ENCODE measurements at regions not wholly inside any gene's neighbourhood (a gene's known extent, or its start where the extent isn't known, plus 50 kb on each side); places are given as distances from the start of the nearest gene placed in this dataset.
A peak's percentile ranks its signal among the peaks of the same experiment; 100 is the strongest.

DNA sequence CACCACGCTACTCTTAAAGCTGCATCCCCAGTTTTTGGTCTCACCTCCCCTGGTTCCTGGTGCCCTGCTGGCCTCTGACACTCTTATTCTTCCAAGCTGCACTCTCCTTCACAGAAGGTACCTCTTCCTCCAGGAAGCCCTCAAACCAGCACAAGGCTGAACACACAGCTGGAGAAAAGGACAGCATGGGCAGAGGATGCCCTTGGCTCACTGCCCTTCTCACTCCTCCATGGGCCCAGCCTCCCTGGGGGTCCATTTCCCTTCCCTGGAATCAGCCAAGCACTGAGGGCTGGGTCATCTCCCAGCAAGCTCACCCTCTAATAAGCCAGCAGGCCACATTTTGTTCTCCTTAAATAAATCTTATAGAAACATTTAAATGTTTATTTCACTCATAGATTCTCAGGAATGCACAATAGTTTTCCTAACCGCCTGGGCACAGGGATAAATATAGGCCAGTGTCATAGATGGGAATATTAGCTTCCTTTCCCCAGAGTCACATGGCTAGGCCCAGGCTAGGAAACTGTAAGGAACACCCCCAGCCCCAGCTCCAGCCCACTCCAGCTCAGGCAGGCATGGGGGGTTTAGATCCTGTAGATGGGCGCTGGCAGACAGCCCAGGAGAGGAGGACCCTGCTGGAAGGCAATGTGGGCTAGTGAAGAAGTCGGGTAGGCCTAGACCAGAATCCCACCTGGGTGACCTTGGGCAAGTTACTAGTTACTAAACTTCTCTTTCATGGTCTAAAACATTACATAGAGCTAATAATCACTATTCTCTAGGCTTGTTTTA is 51.5 kb downstream of the IRAG1 start:
- H3K27me3 Mint-ChIP-seq, result peaks cover 21% of the 10 kb centered on the region
- CTCF ChIA-PET, result interaction anchor here (0.9 kb wide), 1 partner anchor 231 kb away, joined by 3 read pairs; no protein-coding TSS in a partner anchor
- no peak overlapping the region for H3K4me3 Mint-ChIP-seq
- no peaks in the 10 kb centered on the region for H3K9me3 Mint-ChIP-seq
- no peak for DNase-seq
- no peaks in the 10 kb centered on the region for H3K36me3 Mint-ChIP-seq
- H3K27ac Mint-ChIP-seq, result no peak overlapping the region
- no peaks in the 10 kb centered on the region for H3K4me1 Mint-ChIP-seq

DNA sequence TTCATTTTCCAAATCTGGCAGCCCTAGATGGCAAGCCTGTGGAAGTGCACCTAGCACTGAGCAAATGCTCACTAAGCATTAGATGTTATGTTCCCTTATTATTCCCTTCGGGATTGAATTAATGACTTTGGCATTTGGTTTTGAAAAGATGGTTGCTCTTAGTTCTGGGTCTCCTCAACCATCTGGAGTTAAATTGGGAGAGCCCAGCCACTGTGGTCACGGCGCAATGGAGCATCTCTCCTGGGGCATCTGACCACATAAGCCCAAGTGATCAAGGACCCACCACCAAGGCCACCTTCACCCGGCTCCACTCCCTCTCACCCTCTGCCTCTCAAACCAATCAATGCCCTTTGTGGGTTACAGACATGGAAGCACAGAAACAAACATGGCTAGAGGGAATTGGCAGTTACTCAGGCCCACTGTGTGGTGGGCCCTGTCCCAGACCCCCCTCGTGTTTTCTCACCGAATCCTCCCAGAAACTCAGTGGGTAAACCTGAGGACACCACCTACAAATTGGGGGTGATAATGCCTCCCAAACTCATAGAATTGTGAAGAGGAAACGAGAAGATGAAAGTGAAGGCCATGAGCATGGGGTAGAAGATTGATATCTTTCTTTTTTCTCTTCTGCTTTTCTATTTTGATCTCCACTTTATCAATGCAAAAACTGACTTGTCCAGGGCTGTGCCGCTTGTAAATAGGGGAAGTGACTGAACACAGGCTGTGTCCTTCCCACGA is 52.2 kb downstream of the IRAG1 start:
- DNase-seq, result no peak
- no peaks in the 10 kb centered on the region for H3K9me3 Mint-ChIP-seq
- peaks cover 21% of the 10 kb centered on the region for H3K27me3 Mint-ChIP-seq
- CTCF ChIA-PET, result interaction anchor here (0.9 kb wide), 1 partner anchor 230 kb away, joined by 3 read pairs; no protein-coding TSS in a partner anchor
- H3K36me3 Mint-ChIP-seq, result no peaks in the 10 kb centered on the region
- no peak overlapping the region for H3K4me3 Mint-ChIP-seq
- no peaks in the 10 kb centered on the region for H3K4me1 Mint-ChIP-seq
- no peak overlapping the region for H3K27ac Mint-ChIP-seq

DNA sequence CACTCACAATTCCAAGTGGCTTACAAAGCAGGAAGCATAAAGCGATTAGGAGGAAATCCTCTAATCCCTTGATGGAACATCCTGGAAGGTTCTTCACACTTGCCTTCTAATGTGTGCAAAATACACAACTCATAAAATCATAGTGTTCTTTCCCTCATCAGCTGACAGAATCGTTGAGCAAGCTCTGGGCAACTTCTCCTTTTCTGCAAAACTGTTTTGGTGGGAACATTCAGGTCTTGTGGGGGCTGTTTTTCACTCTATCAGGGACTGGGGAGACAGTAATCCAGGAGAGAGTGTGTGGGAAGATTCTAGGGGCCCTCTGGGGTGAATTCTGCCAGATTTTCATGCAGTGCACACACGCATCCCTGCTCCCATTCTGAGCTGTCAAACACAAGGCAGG is 53.2 kb downstream of the IRAG1 start:
- CTCF ChIA-PET, result no interaction called here
- DNase-seq, result no peak

DNA sequence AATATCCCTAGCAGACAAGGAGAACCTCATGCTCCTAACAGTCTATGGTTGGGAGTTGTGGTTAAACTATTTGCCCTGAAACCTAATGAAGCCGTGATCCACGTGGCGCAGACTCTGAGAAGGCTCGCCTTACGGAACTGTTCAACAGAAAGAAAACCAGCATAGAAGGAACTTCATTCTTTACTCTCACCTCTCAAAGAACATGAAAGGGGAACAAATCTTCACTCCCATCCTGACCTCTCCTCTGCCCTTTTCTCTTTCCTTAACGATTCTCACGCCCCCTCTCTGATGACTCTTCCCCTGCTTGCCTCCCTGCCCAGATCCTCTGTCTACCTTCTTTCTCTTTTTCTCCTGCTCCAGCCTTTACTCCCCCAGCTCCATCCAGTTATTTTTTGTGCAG is 54.2 kb downstream of the IRAG1 start:
- H3K4me1 Mint-ChIP-seq, result no peaks in the 10 kb centered on the region
- no peaks in the 10 kb centered on the region for H3K9me3 Mint-ChIP-seq
- H3K27ac Mint-ChIP-seq, result no peak overlapping the region
- H3K27me3 Mint-ChIP-seq, result peaks cover 25% of the 10 kb centered on the region
- H3K4me3 Mint-ChIP-seq, result no peak overlapping the region
- CTCF ChIA-PET, result no interaction called here
- no peaks in the 10 kb centered on the region for H3K36me3 Mint-ChIP-seq
- no peak for DNase-seq

More for the DNA sequence above, 53.2 kb downstream of the IRAG1 start:
- H3K9me3 Mint-ChIP-seq, result no peaks in the 10 kb centered on the region
- no peak overlapping the region for H3K4me3 Mint-ChIP-seq
- peaks cover 22% of the 10 kb centered on the region for H3K27me3 Mint-ChIP-seq
- H3K36me3 Mint-ChIP-seq, result no peaks in the 10 kb centered on the region
- H3K27ac Mint-ChIP-seq, result no peak overlapping the region
- H3K4me1 Mint-ChIP-seq, result no peaks in the 10 kb centered on the region

DNA sequence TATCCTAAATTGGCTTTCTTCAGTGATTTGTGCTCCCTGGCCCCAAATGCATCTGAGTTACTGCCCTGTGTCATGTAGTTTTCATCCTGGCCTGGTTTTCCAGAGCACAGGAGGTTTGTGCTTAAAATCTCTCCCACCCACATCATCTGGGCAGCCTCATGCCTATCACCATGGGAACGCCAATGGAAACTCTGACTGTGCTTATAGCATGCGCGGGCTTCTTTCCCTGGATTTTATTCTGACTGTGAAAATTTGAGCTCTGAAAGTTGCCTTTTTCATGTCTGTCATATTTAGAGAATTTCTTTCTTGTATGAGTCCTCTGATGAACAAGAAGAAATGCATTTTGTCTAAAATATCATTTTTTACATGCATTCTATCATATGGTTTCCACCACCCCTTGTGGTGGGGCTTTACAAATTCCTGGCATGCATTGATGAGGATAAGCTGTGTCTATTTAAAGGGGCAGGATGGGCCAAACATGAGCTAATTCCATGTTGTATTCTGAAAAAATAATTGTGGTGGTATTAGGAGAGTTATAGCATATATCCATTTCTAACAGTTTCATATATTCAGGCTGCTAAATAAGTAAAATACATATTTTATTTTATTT is 55.1 kb downstream of the IRAG1 start:
- CTCF ChIA-PET, result interaction anchor here (0.9 to 2.1 kb wide), 2 partner anchors 16 to 18 kb away, joined by 3 to 5 read pairs; no protein-coding TSS in a partner anchor
- no peak overlapping the region for H3K4me3 Mint-ChIP-seq
- no peaks in the 10 kb centered on the region for H3K9me3 Mint-ChIP-seq
- H3K4me1 Mint-ChIP-seq, result no peaks in the 10 kb centered on the region
- peaks cover 25% of the 10 kb centered on the region for H3K27me3 Mint-ChIP-seq
- no peak overlapping the region for H3K27ac Mint-ChIP-seq
- H3K36me3 Mint-ChIP-seq, result no peaks in the 10 kb centered on the region
- no peak for DNase-seq

DNA sequence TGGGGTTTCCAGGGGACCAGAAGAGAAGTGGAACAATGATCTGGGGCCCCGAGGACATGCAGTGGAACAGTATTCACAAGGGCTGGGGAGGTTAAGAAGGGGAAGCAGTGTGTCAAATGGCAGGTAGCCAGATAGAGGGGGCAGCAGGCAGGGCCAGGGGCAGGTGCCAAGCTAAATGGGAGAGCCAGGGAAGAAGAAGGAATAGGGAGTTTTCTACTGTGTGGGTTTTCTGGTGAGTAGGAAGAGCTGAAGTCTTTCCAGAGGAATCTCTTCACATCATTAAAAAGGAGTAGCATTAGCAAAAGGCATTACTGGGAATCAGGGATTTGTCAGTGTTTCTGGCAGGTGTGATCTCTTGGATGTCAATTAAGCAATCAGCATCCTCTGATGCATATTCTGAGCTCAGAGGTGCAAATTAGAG is 55.8 kb downstream of the IRAG1 start:
- DNase-seq, result no peak
- H3K9me3 Mint-ChIP-seq, result no peaks in the 10 kb centered on the region
- H3K27me3 Mint-ChIP-seq, result peaks cover 25% of the 10 kb centered on the region
- no peaks in the 10 kb centered on the region for H3K36me3 Mint-ChIP-seq
- H3K4me3 Mint-ChIP-seq, result no peak overlapping the region
- no peaks in the 10 kb centered on the region for H3K4me1 Mint-ChIP-seq
- CTCF ChIA-PET, result interaction anchor here (0.9 to 2.1 kb wide), 3 partner anchors 17 to 225 kb away, joined by 3 to 6 read pairs (median 5); no protein-coding TSS in a partner anchor
- H3K27ac Mint-ChIP-seq, result no peak overlapping the region

DNA sequence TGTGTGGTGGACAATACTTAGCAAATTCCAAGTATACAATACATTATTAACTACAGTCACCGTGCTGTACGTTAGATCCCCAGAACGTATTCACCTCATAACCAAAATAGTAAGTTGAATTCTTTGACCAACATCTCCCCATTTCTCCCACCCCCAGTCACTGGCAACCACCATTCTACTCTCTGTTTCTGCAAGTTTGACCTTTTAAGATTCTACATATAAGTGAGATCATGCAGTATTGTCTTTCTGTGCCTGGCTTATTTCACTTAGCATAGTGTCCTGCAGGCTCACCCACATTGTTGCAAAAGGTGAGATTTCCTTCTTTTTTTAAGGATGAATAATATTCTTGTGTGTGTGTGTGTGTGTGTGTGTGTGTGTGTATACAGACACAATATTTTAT is 59.1 kb downstream of the IRAG1 start:
- Mint-ChIP-seq H3K36me3 (no peaks in the 10 kb centered on the region), H3K27ac (no peak overlapping the region), H3K4me1 (no peaks in the 10 kb centered on the region), H3K9me3 (no peaks in the 10 kb centered on the region), H3K4me3 (no peak overlapping the region), H3K27me3 (peaks cover 27% of the 10 kb centered on the region)
- CTCF ChIA-PET, result no interaction called here
- DNase-seq, result no peak

DNA sequence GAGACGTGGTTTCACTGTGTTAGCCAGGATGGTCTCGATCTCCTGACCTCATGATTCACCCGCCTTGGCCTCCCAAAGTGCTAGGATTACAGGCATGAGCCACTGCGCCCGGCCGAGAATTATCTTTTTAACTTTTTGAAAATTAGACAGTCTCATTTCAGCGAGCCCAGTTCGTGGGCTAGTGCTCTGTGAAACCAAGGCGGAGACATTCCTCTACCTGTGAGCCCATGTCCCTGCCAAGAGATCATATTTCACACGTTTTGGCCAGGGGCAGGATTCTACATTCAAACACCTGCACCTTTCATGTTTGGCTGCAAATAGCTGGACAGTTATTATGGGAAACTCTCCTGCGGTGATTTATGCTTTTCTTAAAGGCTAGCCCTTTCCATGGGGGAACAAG is 60.3 kb downstream of the IRAG1 start:
- Mint-ChIP-seq H3K27ac (no peak overlapping the region), H3K9me3 (no peaks in the 10 kb centered on the region), H3K4me1 (peaks cover 8% of the 10 kb centered on the region), H3K27me3 (peaks cover 33% of the 10 kb centered on the region), H3K36me3 (no peaks in the 10 kb centered on the region), H3K4me3 (no peak overlapping the region)
- DNase-seq, result no peak
- CTCF ChIA-PET, result no interaction called here

DNA sequence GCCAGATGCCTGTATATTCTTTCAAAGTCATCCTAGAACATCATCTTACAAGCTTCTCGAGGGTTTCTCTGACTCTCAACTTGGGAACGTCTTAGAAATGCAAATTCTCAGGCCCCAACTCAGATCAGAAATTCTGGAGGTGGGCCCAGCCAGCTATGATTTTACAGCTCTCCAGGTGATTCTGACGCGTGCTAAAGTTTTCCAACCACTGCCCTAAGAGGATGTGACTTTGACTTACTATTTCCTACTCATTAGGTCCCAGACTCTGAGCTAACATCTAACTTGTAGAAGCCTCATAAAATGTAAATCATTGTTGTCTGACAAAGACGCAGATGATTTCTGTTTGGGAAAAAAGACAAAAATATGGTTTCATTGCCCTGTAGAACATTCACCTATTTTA is 61.1 kb downstream of the IRAG1 start:
- Mint-ChIP-seq H3K36me3 (no peaks in the 10 kb centered on the region), H3K27me3 (peaks cover 32% of the 10 kb centered on the region), H3K27ac (no peak overlapping the region), H3K9me3 (no peaks in the 10 kb centered on the region), H3K4me1 (peaks cover 9% of the 10 kb centered on the region), H3K4me3 (no peak overlapping the region)
- no peak for DNase-seq
- CTCF ChIA-PET, result no interaction called here

DNA sequence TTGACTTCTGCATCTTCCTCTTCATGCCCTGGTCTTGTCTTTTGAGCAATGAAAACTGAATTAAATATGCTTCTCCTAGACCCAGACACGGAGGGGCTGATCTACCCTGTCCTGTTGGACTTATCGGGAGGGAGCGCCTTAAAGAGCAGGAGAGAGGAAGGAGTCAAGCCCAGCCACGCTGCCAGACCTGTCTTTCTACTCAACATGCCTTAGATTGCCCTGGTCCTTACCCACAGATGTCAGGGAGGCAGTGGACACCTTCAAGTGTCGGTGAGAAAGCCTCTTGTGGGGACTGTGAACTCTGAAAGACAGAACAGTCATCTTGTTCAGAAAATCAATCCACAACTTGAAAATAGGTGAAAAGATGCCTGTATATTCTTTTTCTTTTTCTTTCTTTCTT is 61.8 kb downstream of the IRAG1 start:
- DNase-seq, result no peak
- Mint-ChIP-seq H3K36me3 (no peaks in the 10 kb centered on the region), H3K4me1 (peaks cover 9% of the 10 kb centered on the region), H3K4me3 (no peak overlapping the region), H3K27ac (no peak overlapping the region), H3K9me3 (no peaks in the 10 kb centered on the region), H3K27me3 (peaks cover 32% of the 10 kb centered on the region)
- CTCF ChIA-PET, result no interaction called here

DNA sequence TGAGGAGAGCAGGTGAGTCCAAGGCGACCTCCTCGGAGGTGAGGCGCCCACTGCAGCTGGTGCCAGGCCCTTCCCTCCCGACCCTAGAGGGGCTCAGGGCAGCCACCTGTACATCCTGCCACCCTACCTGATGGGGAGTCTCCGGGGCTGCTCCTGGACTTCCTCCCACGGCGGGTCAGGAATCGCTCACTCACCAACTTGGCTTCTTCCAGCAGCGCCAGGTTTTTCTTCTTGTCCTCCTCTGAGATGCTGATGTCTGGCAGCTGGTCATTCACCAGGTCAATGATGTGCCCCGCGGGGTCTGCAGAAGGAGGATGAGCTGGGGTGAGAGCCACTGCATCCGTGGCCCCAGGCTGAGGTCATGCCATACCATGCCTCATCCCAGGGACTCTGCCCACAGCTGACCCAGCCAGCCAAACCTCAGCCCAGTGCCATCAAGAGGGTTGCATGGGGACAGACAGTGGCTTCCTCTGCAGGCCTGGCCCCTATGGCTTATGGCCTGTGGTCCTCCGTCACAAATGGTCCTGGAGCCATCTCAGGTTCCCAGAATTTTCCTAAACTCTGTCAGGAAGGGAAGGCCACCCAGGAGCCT is 61.0 kb upstream of the LYVE1 start:
- Mint-ChIP-seq H3K4me3 (no peak overlapping the region), H3K4me1 (peaks cover 12% of the 10 kb centered on the region), H3K27ac (no peak overlapping the region), H3K36me3 (no peaks in the 10 kb centered on the region), H3K27me3 (peaks cover 28% of the 10 kb centered on the region), H3K9me3 (no peaks in the 10 kb centered on the region)
- peak; percentile 13 for DNase-seq
- CTCF ChIA-PET, result no interaction called here

DNA sequence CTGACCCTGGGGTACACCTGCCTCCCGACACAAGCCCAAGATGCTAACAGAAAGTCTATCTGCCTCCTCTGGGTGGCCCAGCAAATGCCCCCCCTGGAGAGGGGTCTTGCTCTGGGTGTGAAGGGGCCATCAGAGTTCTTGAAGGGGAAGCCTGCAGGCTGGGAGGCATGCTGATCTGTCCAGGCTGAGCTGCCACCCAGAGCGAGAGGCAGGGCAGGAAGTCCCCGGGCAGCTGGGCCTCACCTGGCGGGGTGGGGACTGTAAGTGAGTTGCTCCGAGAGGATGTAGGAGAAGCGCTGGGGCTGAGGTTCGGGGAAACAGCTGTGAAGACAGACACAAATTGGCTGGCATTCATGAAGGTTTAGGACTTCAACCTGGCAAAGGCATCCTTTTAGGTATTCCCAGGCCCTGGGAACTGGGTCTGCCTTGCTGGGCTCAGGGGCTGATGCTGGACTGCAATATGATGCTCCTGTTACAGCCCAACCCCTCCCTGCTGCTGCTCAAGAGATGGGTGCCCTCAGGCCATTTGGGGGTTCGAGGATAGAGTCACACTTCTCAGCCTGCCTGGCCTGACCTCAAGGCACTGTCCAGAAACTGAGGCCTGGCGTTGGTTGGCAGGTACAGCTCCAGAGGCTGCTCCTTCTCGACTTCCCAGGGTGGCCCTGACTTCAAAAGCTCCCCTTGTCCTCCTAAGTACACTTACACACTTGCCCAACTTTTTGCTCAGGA is 60.2 kb upstream of the LYVE1 start:
- no peak overlapping the region for H3K27ac Mint-ChIP-seq
- no peaks in the 10 kb centered on the region for H3K9me3 Mint-ChIP-seq
- no peak overlapping the region for H3K4me3 Mint-ChIP-seq
- H3K36me3 Mint-ChIP-seq, result no peaks in the 10 kb centered on the region
- peaks cover 28% of the 10 kb centered on the region for H3K27me3 Mint-ChIP-seq
- CTCF ChIA-PET, result interaction anchor here (0.6 kb wide), 1 partner anchor 1221 kb away, joined by 3 read pairs; no protein-coding TSS in a partner anchor
- DNase-seq, result peak; percentile 54
- H3K4me1 Mint-ChIP-seq, result peaks cover 18% of the 10 kb centered on the region

DNA sequence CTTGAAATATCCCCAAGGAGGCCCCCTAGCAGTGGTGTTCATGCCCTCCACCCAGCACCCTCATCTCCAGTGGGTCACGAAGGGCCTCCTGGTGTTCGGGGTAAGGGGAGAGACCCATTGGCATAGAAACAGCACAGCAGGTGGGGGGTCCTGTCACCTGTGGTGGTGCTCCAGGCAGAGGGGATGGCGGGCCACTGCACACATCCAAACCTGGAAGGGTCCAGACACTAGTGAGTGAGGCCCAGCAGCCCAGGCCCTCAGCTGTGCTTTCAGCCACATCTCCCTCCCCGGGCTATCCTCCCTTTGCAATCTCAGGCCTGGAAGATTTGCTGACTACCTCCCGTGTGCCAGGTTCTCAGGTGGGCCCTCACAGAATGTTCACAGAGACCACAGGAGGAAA is 59.4 kb upstream of the LYVE1 start:
- DNase-seq, result no peak
- H3K27ac Mint-ChIP-seq, result no peak overlapping the region
- CTCF ChIA-PET, result interaction anchor here (0.6 kb wide), 1 partner anchor 690 kb away, joined by 3 read pairs; no protein-coding TSS in a partner anchor
- H3K4me3 Mint-ChIP-seq, result no peak overlapping the region
- peaks cover 27% of the 10 kb centered on the region for H3K4me1 Mint-ChIP-seq
- no peaks in the 10 kb centered on the region for H3K9me3 Mint-ChIP-seq
- no peaks in the 10 kb centered on the region for H3K36me3 Mint-ChIP-seq
- peaks cover 28% of the 10 kb centered on the region for H3K27me3 Mint-ChIP-seq

Data from activated naive CD4-positive, alpha-beta T cell treated with anti-CD3 and anti-CD28 coated beads, Interleukin-2, amount 10 ng/mL, durations not matched to agents 7 days and 5 days (primary cell).